Lower leg skin (tissue), 3 donors: ENCODE measurements at regions not wholly inside any gene's neighbourhood (a gene's known extent, or its start where the extent isn't known, plus 50 kb on each side); places are given as distances from the start of the nearest gene placed in this dataset.

Source experiments
- CTCF ChIP-seq, 3 donors: fragments of 450-650 bp; IDR thresholded peaks; one replicate each; pipeline ENCODE4 v1.5.1; 2016; ENCODE audit warnings: antibody characterized with exemption in 3 of 3, mild to moderate bottlenecking in 3 of 3, moderate library complexity in 2 of 3
- POLR2A ChIP-seq, 2 donors: fragments of 450-650 bp; IDR thresholded peaks; one replicate each; pipeline ENCODE4 v1.6.1; 2016 to 2017; ENCODE audit warnings: antibody characterized with exemption in 2 of 2, mild to moderate bottlenecking in 1 of 2, moderate library complexity in 1 of 2

GRCh38 chr5:133735346-133735745 is 123.0 kb upstream of the FSTL4 start:
- TF ChIP-seq CTCF (IDR thresholded peaks at IDR 0.05) (no peak), POLR2A (IDR thresholded peaks at IDR 0.05) (no peak)
